ENCODE measurements at regions not wholly inside any gene's neighbourhood (a gene's known extent, or its start where the extent isn't known, plus 50 kb on each side); places are given as distances from the start of the nearest gene placed in this dataset.

DNA sequence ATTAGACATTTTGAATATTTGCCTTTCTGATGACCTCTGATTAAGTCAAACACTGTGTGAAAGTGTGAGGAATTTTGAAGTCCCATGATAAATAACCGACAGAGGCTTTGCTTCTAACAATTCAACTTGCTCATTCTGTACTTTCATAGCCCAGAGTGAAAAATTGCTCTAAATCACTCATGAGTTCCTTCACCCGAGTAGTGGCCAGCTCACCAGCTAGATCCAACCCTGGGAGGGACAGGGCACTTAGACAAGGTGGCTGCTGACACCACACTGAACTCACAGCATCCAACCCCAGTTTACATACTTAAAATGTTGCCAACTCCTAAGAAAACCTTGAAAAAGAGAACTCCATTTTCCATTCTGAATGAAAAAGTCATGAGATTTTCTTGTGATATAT lies 80.0 kb upstream of the LYZL1 start (continued):
- TF ChIP-seq, protein P1, sequence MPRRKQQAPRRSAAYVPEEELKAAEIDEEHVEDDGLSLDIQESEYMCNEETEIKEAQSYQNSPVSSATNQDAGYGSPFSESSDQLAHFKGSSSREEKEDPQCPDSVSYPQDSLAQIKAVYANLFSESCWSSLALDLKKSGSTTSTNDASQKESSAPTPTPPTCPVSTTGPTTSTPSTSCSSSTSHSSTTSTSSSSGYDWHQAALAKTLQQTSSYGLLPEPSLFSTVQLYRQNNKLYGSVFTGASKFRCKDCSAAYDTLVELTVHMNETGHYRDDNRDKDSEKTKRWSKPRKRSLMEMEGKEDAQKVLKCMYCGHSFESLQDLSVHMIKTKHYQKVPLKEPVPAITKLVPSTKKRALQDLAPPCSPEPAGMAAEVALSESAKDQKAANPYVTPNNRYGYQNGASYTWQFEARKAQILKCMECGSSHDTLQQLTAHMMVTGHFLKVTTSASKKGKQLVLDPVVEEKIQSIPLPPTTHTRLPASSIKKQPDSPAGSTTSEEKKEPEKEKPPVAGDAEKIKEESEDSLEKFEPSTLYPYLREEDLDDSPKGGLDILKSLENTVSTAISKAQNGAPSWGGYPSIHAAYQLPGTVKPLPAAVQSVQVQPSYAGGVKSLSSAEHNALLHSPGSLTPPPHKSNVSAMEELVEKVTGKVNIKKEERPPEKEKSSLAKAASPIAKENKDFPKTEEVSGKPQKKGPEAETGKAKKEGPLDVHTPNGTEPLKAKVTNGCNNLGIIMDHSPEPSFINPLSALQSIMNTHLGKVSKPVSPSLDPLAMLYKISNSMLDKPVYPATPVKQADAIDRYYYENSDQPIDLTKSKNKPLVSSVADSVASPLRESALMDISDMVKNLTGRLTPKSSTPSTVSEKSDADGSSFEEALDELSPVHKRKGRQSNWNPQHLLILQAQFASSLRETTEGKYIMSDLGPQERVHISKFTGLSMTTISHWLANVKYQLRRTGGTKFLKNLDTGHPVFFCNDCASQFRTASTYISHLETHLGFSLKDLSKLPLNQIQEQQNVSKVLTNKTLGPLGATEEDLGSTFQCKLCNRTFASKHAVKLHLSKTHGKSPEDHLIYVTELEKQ (CRISPR knock-in tag; IDR thresholded peaks at IDR 0.05) = no peak
- TF ChIP-seq KLF16 (IDR thresholded peaks at IDR 0.05) (no peak), ZKSCAN3 (CRISPR knock-in tag; IDR thresholded peaks at IDR 0.05) (no peak), ESRRB (CRISPR knock-in tag; IDR thresholded peaks at IDR 0.05; ENCODE audit: borderline replicate concordance) (no peak), MAFF (IDR thresholded peaks at IDR 0.05; ENCODE audit: low read length) (no peak), MYNN (IDR thresholded peaks at IDR 0.05) (no peak), MYNN (CRISPR knock-in tag; IDR thresholded peaks at IDR 0.05) (no peak), SRSF9 (IDR thresholded peaks at IDR 0.05; ENCODE audit: borderline replicate concordance, low read depth, low read length) (no peak), WHSC1 (IDR thresholded peaks at IDR 0.05; ENCODE audit: low read length) (no peak)
- TF ChIP-seq, protein P2, sequence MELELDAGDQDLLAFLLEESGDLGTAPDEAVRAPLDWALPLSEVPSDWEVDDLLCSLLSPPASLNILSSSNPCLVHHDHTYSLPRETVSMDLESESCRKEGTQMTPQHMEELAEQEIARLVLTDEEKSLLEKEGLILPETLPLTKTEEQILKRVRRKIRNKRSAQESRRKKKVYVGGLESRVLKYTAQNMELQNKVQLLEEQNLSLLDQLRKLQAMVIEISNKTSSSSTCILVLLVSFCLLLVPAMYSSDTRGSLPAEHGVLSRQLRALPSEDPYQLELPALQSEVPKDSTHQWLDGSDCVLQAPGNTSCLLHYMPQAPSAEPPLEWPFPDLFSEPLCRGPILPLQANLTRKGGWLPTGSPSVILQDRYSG (tag; conservative IDR thresholded peaks at IDR 0.05; ENCODE audit: low read depth) = no peak
